ENCODE measurements at regions not wholly inside any gene's neighbourhood (a gene's known extent, or its start where the extent isn't known, plus 50 kb on each side); places are given as distances from the start of the nearest gene placed in this dataset.

- TF ChIP-seq NR2C2 (CRISPR knock-in tag; IDR thresholded peaks at IDR 0.05) = no peak
- TF ChIP-seq AFF4 (CRISPR knock-in tag; IDR thresholded peaks at IDR 0.05; ENCODE audit: borderline replicate concordance) = no peak
- TF ChIP-seq JAZF1 (CRISPR knock-in tag; IDR thresholded peaks at IDR 0.05) = no peak
- TF ChIP-seq TEAD1 (CRISPR knock-in tag; IDR thresholded peaks at IDR 0.05) = no peak
Observed at GRCh38 chr3:95162794-95163193, 1099.9 kb downstream of the NSUN3 start (continued).

- H3K27ac Mint-ChIP-seq = no peak overlapping the region
- no peak for TF ChIP-seq CREB1 (CRISPR knock-in tag; IDR thresholded peaks at IDR 0.05)
- no peak for TF ChIP-seq RELA (CRISPR knock-in tag; IDR thresholded peaks at IDR 0.05; ENCODE audit: borderline replicate concordance)
- TF ChIP-seq ZNF425 (CRISPR knock-in tag; conservative IDR thresholded peaks at IDR 0.05) = no peak
- TF ChIP-seq IRF2 (CRISPR knock-in tag; IDR thresholded peaks at IDR 0.05; ENCODE audit: borderline replicate concordance, low read depth) = no peak
- TF ChIP-seq ZNF232 (CRISPR knock-in tag; IDR thresholded peaks at IDR 0.05) = no peak
- TF ChIP-seq NR1H2 (CRISPR knock-in tag; IDR thresholded peaks at IDR 0.05) = no peak
- TF ChIP-seq ERG (CRISPR knock-in tag; IDR thresholded peaks at IDR 0.05) = no peak
- no peak for TF ChIP-seq FOXK1 (CRISPR knock-in tag; IDR thresholded peaks at IDR 0.05)
- TF ChIP-seq ARID4B (CRISPR knock-in tag; IDR thresholded peaks at IDR 0.05; ENCODE audit: borderline replicate concordance) = no peak
- TF ChIP-seq FOXP4 (CRISPR knock-in tag; IDR thresholded peaks at IDR 0.05) = no peak
- TF ChIP-seq NR3C1 (CRISPR knock-in tag; conservative IDR thresholded peaks at IDR 0.05; ENCODE audit: low read depth) = no peak
- TF ChIP-seq ATF3 (CRISPR knock-in tag; conservative IDR thresholded peaks at IDR 0.05) = no peak
- no peak for TF ChIP-seq HMGA2 (CRISPR knock-in tag; IDR thresholded peaks at IDR 0.05)
- no peak for TF ChIP-seq CREM (CRISPR knock-in tag; IDR thresholded peaks at IDR 0.05)
- TF ChIP-seq NFE2L1 (CRISPR knock-in tag; IDR thresholded peaks at IDR 0.05) = no peak
- H3K36me3 Mint-ChIP-seq = peaks cover 6% of the 10 kb centered on the region; the same call in 1 of the 2 replicates
- no peak for DNase-seq (ENCODE audit: low spot score)
- POLR2A ChIA-PET = no interaction called here
- no peak overlapping the region for H3K4me3 Mint-ChIP-seq
- H3K27me3 Mint-ChIP-seq (ENCODE audit: low read depth) = no peaks in the 10 kb centered on the region
- ATAC-seq = no peak
- peaks cover 7% of the 10 kb centered on the region for H3K9me3 Mint-ChIP-seq
- 0 out of 2 replicates have a peak, but pooled peaks cover 7% of the 10 kb centered on the region for H3K4me1 Mint-ChIP-seq
- CTCF ChIA-PET = no interaction called here
Observed at GRCh38 chr3:95167748-95168147, 1104.9 kb downstream of the NSUN3 start.

Data from WTC11 (cell line).